K562 (cell line): ENCODE measurements at regions not wholly inside any gene's neighbourhood (a gene's known extent, or its start where the extent isn't known, plus 50 kb on each side); places are given as distances from the start of the nearest gene placed in this dataset.

Experiments
- ATAC-seq: fragments of 200-7000 bp; cut with Tn5 transposase; 3 replicates; pipeline ENCODE4 v1.9.1; 2020; ENCODE audit warnings: moderate library complexity
- BruUV-seq: library from RNA; stranded (reverse); fragments of 400-500 nt; replicated peaks from 2 replicates; lab custom pipeline; 2021; lab: Mats Ljungman, UMichigan
- CTCF ChIA-PET: fragments of 300-600 bp; formaldehyde crosslinking; extraction: SDS; loops from one replicate; lab custom pipeline; 2021; ENCODE audit warnings: low intra/inter-chr PET ratio; lab: Yijun Ruan, JAX
- POLR2A ChIA-PET: fragments of 300-600, 350-650 bp; sonication (Branson Sonifier 250); formaldehyde crosslinking; extraction: SDS; loops from one replicate; lab custom pipeline; 2021; ENCODE audit warnings: antibody characterized with exemption, inconsistent platforms; lab: Yijun Ruan, JAX
- DNase-seq, 4 experiments: peaks; one replicate each; pipeline versions ENCODE4 v3.0.0 to v3.0.0-alpha.2; 2011 to 2018; ENCODE audit warnings: low spot score in 3 of 4, mixed read lengths in 3 of 4; ENCODE audit errors: extremely low read depth in 1 of 4
- FAIRE-seq: peaks from 2 replicates; lab custom pipeline; 2011; peaks lifted over from hg19 to GRCh38; lab: Jason Lieb, UNC
- H2AFZ ChIP-seq: 2 replicates; pipeline ENCODE4 v1.6.0; 2011; ENCODE audit warnings: low read depth, low read length, control low read depth, inconsistent platforms
- H3K27ac ChIP-seq: fragments of 200-600 bp; 3 replicates; pipeline ENCODE4 v1.8.0; 2011; ENCODE audit warnings: low read depth, mild to moderate bottlenecking, control low read depth, inconsistent platforms, low read length, moderate library complexity, mixed read lengths; ENCODE audit errors: extremely low read depth
- H3K27me3 ChIP-seq, 2 experiments: fragments of 300-600 bp in 1 of 2; 2 replicates in 1 of 2; 3 replicates in 1 of 2; pipeline versions ENCODE4 v1.6.0 to v1.8.0; 2011; ENCODE audit warnings: inconsistent platforms in 2 of 2, low read length in 2 of 2, mild to moderate bottlenecking in 1 of 2, mixed read lengths in 1 of 2, moderate library complexity in 1 of 2; ENCODE audit not compliant: control insufficient read depth in 2 of 2, insufficient read depth in 2 of 2
- H3K36me3 ChIP-seq: fragments of 300-600 bp; 3 replicates; pipeline ENCODE4 v1.8.0; 2011; ENCODE audit warnings: mild to moderate bottlenecking, low read length, inconsistent platforms; ENCODE audit not compliant: control insufficient read depth, insufficient read depth
- H3K4me1 ChIP-seq, 2 experiments: fragments of 200-600 bp in 1 of 2; replicated peaks in 1 of 2; 2 replicates in 1 of 2; 3 replicates in 1 of 2; pipeline versions ENCODE4 v1.5.1 to v1.8.0; 2011; ENCODE audit warnings: inconsistent platforms in 2 of 2, low read length in 2 of 2, mild to moderate bottlenecking in 1 of 2, mixed read lengths in 1 of 2, moderate library complexity in 1 of 2; ENCODE audit not compliant: control insufficient read depth in 2 of 2, insufficient read depth in 2 of 2
- H3K4me2 ChIP-seq: 2 replicates; pipeline ENCODE4 v1.6.1; 2011; ENCODE audit warnings: low read length, control low read depth, inconsistent platforms, mixed read lengths; ENCODE audit not compliant: insufficient read depth
- H3K4me3 ChIP-seq: fragments of 200-600 bp; sonication (generic), shearing (Covaris generic); 2 replicates; pipeline ENCODE4 v1.5.1; 2016; ENCODE audit warnings: control low read depth, inconsistent platforms
- H3K79me2 ChIP-seq: fragments of 200-600 bp; 3 replicates; pipeline ENCODE4 v1.8.0; 2011; ENCODE audit warnings: low read length, inconsistent platforms; ENCODE audit not compliant: control insufficient read depth, insufficient read depth
- H3K9ac ChIP-seq, 2 experiments: 2 replicates each; pipeline versions ENCODE4 v1.6.0 to v1.6.1; 2011; ENCODE audit warnings: low read depth in 2 of 2, low read length in 2 of 2, control low read depth in 1 of 2, inconsistent platforms in 1 of 2, mild to moderate bottlenecking in 1 of 2, mixed read lengths in 1 of 2; ENCODE audit not compliant: insufficient read depth in 1 of 2
- H3K9me1 ChIP-seq: one replicate; pipeline ENCODE4 v1.6.0; 2011; ENCODE audit warnings: inconsistent platforms, mild to moderate bottlenecking, low read length, moderate library complexity; ENCODE audit not compliant: control insufficient read depth, insufficient read depth
- H3K9me3 ChIP-seq: replicated peaks from 2 replicates; pipeline ENCODE4 v1.5.1; 2011; ENCODE audit warnings: low read depth, low read length, inconsistent platforms; ENCODE audit not compliant: control insufficient read depth, insufficient read depth
- H4K20me1 ChIP-seq: replicated peaks from 2 replicates; pipeline ENCODE4 v1.6.1; 2011; ENCODE audit warnings: low read length, inconsistent platforms, mixed read lengths; ENCODE audit not compliant: control insufficient read depth, insufficient read depth
- BDP1 ChIP-seq: IDR thresholded peaks from 3 replicates; pipeline ENCODE4 v1.6.1; 2011; ENCODE audit not compliant: insufficient read length, insufficient read depth
- CBFA2T3 ChIP-seq: fragments of 450-650 bp; IDR thresholded peaks from 2 replicates; pipeline ENCODE4 v1.6.1; 2017
- KLF10 ChIP-seq: fragments of 250-450 bp; sonication (Bioruptor Pico); IDR thresholded peaks from 2 replicates; pipeline ENCODE4 v1.6.1; 2021; ENCODE audit warnings: matching md5 sums
- LEF1 ChIP-seq: fragments of 450-650 bp; IDR thresholded peaks from 2 replicates; pipeline ENCODE4 v1.6.1; 2016; ENCODE audit warnings: mild to moderate bottlenecking
- NONO ChIP-seq, 2 experiments: fragments of 200-400 bp in 1 of 2; fragments of 450-650 bp in 1 of 2; formaldehyde crosslinking in 1 of 2; IDR thresholded peaks; 2 replicates each; pipeline ENCODE4 v1.6.1; 2017; ENCODE audit warnings: low read depth in 2 of 2, mild to moderate bottlenecking in 2 of 2, moderate library complexity in 2 of 2, low read length in 1 of 2
- PHF20 ChIP-seq: fragments of 450-650 bp; IDR thresholded peaks from 2 replicates; pipeline ENCODE4 v1.6.1; 2018; ENCODE audit not compliant: partially characterized antibody
- PTRF ChIP-seq: fragments of 450-650 bp; IDR thresholded peaks from 2 replicates; pipeline ENCODE4 v1.6.1; 2016; ENCODE audit warnings: mild to moderate bottlenecking, missing genetic modification characterization, missing compliant biosample characterization
- RFX1 ChIP-seq: fragments of 450-650 bp; IDR thresholded peaks from 2 replicates; pipeline ENCODE4 v1.6.1; 2016; ENCODE audit warnings: mild to moderate bottlenecking, moderate library complexity
- SIRT6 ChIP-seq: IDR thresholded peaks from one replicate; pipeline ENCODE4 v1.6.1; 2012; ENCODE audit warnings: low read depth, mild to moderate bottlenecking, control low read depth, inconsistent platforms, low read length, moderate library complexity
- SMAD3 ChIP-seq: fragments of 450-650 bp; formaldehyde crosslinking; conservative IDR thresholded peaks from 2 replicates; pipeline ENCODE4 v1.4.0; 2020; ENCODE audit warnings: mild to moderate bottlenecking
- SP2 ChIP-seq: IDR thresholded peaks from 2 replicates; pipeline ENCODE4 v1.6.1; 2011; ENCODE audit warnings: mild to moderate bottlenecking, low read depth, low read length, moderate library complexity; ENCODE audit not compliant: poor library complexity, severe bottlenecking; ENCODE audit errors: extremely low read depth
- ZNF232 ChIP-seq: sonication (generic); formaldehyde crosslinking; IDR thresholded peaks from 2 replicates; pipeline ENCODE4 v1.8.0; 2022; ENCODE audit warnings: mild to moderate bottlenecking, missing genetic modification reagents
- ZNF347 ChIP-seq: fragments of 450-650 bp; formaldehyde crosslinking; IDR thresholded peaks from 2 replicates; pipeline ENCODE4 v1.4.0; 2020; ENCODE audit warnings: low read depth, mild to moderate bottlenecking, moderate library complexity
- ZNF518B ChIP-seq: fragments of 250-450 bp; sonication (Bioruptor Pico); IDR thresholded peaks from 2 replicates; pipeline ENCODE4 v1.5.0; 2021; ENCODE audit warnings: mild to moderate bottlenecking, moderate library complexity
- WGBS: fragments of 100-300 bp; shearing (Covaris generic); methylation state at CpG from one replicate; pipeline ENCODE4 v1.1.6; 2016; ENCODE audit warnings: low coverage, mixed read lengths; ENCODE audit not compliant: insufficient coverage; ENCODE audit errors: missing lambda C conversion rate; 5-methylcytosine and 5-hydroxymethylcytosine counted together
- in situ Hi-C: fragments of 300-500 bp; cut with MboI; formaldehyde crosslinking; loops from 4 replicates; pipeline ENCODE4 v1.15.0; 2018; ENCODE audit warnings: inconsistent platforms, mixed read lengths
- intact Hi-C: fragments of 100-400 bp; cut with micrococcal nuclease; formaldehyde crosslinking; loops from 2 replicates; pipeline ENCODE4 v1.14.2; 2022
- TF ChIP-seq, protein P1 (sequence below): fragments of 250-450 bp; sonication (Bioruptor Pico); IDR thresholded peaks from 2 replicates; pipeline ENCODE4 v1.8.0; 2021; ENCODE audit warnings: moderate library complexity, mild to moderate bottlenecking, inconsistent platforms
- TF ChIP-seq, protein P2 (sequence below): IDR thresholded peaks from 2 replicates; pipeline ENCODE4 v1.6.1; 2016; ENCODE audit warnings: missing genetic modification characterization, missing compliant biosample characterization

GRCh38 chr21:16159213-16159970, 429.6 kb downstream of the USP25 start (continued):
- TF ChIP-seq, protein P1, sequence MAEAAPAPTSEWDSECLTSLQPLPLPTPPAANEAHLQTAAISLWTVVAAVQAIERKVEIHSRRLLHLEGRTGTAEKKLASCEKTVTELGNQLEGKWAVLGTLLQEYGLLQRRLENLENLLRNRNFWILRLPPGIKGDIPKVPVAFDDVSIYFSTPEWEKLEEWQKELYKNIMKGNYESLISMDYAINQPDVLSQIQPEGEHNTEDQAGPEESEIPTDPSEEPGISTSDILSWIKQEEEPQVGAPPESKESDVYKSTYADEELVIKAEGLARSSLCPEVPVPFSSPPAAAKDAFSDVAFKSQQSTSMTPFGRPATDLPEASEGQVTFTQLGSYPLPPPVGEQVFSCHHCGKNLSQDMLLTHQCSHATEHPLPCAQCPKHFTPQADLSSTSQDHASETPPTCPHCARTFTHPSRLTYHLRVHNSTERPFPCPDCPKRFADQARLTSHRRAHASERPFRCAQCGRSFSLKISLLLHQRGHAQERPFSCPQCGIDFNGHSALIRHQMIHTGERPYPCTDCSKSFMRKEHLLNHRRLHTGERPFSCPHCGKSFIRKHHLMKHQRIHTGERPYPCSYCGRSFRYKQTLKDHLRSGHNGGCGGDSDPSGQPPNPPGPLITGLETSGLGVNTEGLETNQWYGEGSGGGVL (CRISPR knock-in tag) = no peak
- TF ChIP-seq KLF10 (CRISPR knock-in tag) (no peak), CBFA2T3 (no peak), ZNF518B (no peak)

DNA sequence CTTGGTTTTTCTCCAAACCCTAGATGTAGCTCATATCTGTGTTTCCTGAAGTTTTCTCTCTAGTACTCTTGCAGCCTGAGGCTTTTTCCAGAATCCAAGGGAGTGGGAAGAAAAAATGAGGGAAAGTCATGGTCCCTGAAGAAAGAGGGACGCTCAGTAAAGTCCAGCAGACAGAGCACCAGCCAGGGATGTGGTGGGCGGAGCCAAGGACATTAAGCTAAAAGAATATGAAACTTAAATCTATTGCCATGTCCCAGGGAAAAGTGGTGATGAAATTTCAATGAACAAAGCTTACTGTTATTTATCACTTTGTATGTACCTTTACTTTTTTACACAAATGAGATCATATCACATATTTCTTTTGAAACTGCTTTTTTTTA, 430.2 kb downstream of the USP25 start:
- ATAC-seq = no peak
- Histone ChIP-seq H3K27me3 (no peaks in the 10 kb centered on the region), H3K4me1 (no peaks in the 10 kb centered on the region), H3K27ac (no peak overlapping the region), H3K9me1 (no peaks in the 10 kb centered on the region), H3K79me2 (no peaks in the 10 kb centered on the region), H3K9me3 (no peaks in the 10 kb centered on the region), H4K20me1 (no peaks in the 10 kb centered on the region)
- in situ Hi-C loops = no loop called here
- POLR2A ChIA-PET = no interaction called here
- TF ChIP-seq SIRT6 (no peak), PHF20 (no peak), BDP1 (no peak), SMAD3 (CRISPR knock-in tag) (no peak), ZNF232 (CRISPR knock-in tag) (no peak), NONO (IDR thresholded peaks at IDR 0.05; ENCODE audit: low read depth in 2 of 2, low read length in 1 of 2) (no peak), RFX1 (no peak), SP2 (no peak), ZNF347 (CRISPR knock-in tag) (no peak), PTRF (tag) (no peak), LEF1 (no peak)
- TF ChIP-seq, protein P2, sequence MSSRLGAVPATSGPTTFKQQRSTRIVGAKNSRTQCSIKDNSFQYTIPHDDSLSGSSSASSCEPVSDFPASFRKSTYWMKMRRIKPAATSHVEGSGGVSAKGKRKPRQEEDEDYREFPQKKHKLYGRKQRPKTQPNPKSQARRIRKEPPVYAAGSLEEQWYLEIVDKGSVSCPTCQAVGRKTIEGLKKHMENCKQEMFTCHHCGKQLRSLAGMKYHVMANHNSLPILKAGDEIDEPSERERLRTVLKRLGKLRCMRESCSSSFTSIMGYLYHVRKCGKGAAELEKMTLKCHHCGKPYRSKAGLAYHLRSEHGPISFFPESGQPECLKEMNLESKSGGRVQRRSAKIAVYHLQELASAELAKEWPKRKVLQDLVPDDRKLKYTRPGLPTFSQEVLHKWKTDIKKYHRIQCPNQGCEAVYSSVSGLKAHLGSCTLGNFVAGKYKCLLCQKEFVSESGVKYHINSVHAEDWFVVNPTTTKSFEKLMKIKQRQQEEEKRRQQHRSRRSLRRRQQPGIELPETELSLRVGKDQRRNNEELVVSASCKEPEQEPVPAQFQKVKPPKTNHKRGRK (tag) = no peak
- TF ChIP-seq, all 486 proteins: peak for 0
- DNase-seq (no peak), FAIRE-seq (no peak)
- Histone ChIP-seq H3K36me3 (no peaks in the 10 kb centered on the region), H3K4me3 (no peak overlapping the region), H2AFZ (no peak overlapping the region), H3K4me2 (no peak overlapping the region), H3K9ac (no peak overlapping the region)
- intact Hi-C loops = no loop called here
- 0% methylated on average over 2 of the region's 2 CpGs for WGBS
- BruUV-seq = no TSS peak
- CTCF ChIA-PET = no interaction called here
